GM19238 (cell line): ENCODE measurements at regions not wholly inside any gene's neighbourhood (a gene's known extent, or its start where the extent isn't known, plus 50 kb on each side); places are given as distances from the start of the nearest gene placed in this dataset.
A peak's percentile ranks its signal among the peaks of the same experiment; 100 is the strongest.
"Not testable (repeated sequence)": the region's sequence is repeated elsewhere in the genome, so short reads cannot be mapped to it uniquely, and the experiment has no call there.

Experiments used
- DNase-seq: peaks from one replicate; pipeline ENCODE4 v3.0.0; 2011; ENCODE audit warnings: low spot score; ENCODE audit not compliant: insufficient read length

GRCh38 chrX:30008031-30008430 lies 207.3 kb upstream of the MAGEB2 start:
- DNase-seq = no peak

GRCh38 chrX:30010471-30010870 lies 204.9 kb upstream of the MAGEB2 start:
- DNase-seq = no peak

GRCh38 chrX:30015440-30015839 lies 199.9 kb upstream of the MAGEB2 start:
- no peak for DNase-seq

- no peak for DNase-seq
Observed at GRCh38 chrX:30027636-30028035, 187.7 kb upstream of the MAGEB2 start.

GRCh38 chrX:30036406-30036805 lies 179.0 kb upstream of the MAGEB2 start:
- DNase-seq = not testable (repeated sequence)

GRCh38 chrX:30039768-30040167 lies 175.6 kb upstream of the MAGEB2 start:
- DNase-seq = no peak

- DNase-seq = no peak
Observed at GRCh38 chrX:30060718-30061117, 154.6 kb upstream of the MAGEB2 start.

- no peak for DNase-seq
Observed at GRCh38 chrX:30065226-30065625, 150.1 kb upstream of the MAGEB2 start.

- no peak for DNase-seq
Observed at GRCh38 chrX:30067677-30068076, 147.7 kb upstream of the MAGEB2 start.

- no peak for DNase-seq
Observed at GRCh38 chrX:30085571-30085970, 129.8 kb upstream of the MAGEB2 start.

GRCh38 chrX:30111431-30111830 lies 103.9 kb upstream of the MAGEB2 start:
- DNase-seq = no peak

GRCh38 chrX:30141966-30142365 lies 73.4 kb upstream of the MAGEB2 start:
- DNase-seq = peak; percentile 19

- no peak for DNase-seq
Observed at GRCh38 chrX:30144221-30144620, 71.1 kb upstream of the MAGEB2 start.

- no peak for DNase-seq
Observed at GRCh38 chrX:30144971-30145731, 70.2 kb upstream of the MAGEB2 start.

GRCh38 chrX:30147996-30148643 lies 67.2 kb upstream of the MAGEB2 start:
- no peak for DNase-seq

GRCh38 chrX:30149206-30149605 lies 66.2 kb upstream of the MAGEB2 start:
- DNase-seq = not testable (repeated sequence)

GRCh38 chrX:30150196-30150895 lies 65.0 kb upstream of the MAGEB2 start:
- no peak for DNase-seq

- no peak for DNase-seq
Observed at GRCh38 chrX:30151964-30152363, 63.4 kb upstream of the MAGEB2 start.

- DNase-seq = no peak
Observed at GRCh38 chrX:30153175-30153880, 62.0 kb upstream of the MAGEB2 start.

- no peak for DNase-seq
Observed at GRCh38 chrX:30153881-30154260, 61.5 kb upstream of the MAGEB2 start.

GRCh38 chrX:30156009-30156408 lies 59.4 kb upstream of the MAGEB2 start:
- DNase-seq = no peak
